Choroid plexus epithelial cell (primary cell): ENCODE measurements at regions not wholly inside any gene's neighbourhood (a gene's known extent, or its start where the extent isn't known, plus 50 kb on each side); places are given as distances from the start of the nearest gene placed in this dataset.

ENCODE experiments used
- DNase-seq: peaks from one replicate; pipeline ENCODE4 v3.0.0-alpha.2; 2010; ENCODE audit warnings: low read depth
- H3K4me3 ChIP-seq: 2 replicates; pipeline ENCODE4 v1.5.1; 2011; ENCODE audit warnings: low read depth, mild to moderate bottlenecking, control low read depth, low read length, moderate library complexity
- TF ChIP-seq, protein P1 (sequence below): conservative IDR thresholded peaks from 2 replicates; pipeline ENCODE4 v1.5.1; 2011; ENCODE audit warnings: low read depth, mild to moderate bottlenecking, control low read depth, inconsistent platforms, low read length, moderate library complexity

GRCh38 chr2:189267925-189268579, 88.5 kb upstream of the COL5A2 start:
- peak; percentile 84 for DNase-seq
- TF ChIP-seq, protein P1, sequence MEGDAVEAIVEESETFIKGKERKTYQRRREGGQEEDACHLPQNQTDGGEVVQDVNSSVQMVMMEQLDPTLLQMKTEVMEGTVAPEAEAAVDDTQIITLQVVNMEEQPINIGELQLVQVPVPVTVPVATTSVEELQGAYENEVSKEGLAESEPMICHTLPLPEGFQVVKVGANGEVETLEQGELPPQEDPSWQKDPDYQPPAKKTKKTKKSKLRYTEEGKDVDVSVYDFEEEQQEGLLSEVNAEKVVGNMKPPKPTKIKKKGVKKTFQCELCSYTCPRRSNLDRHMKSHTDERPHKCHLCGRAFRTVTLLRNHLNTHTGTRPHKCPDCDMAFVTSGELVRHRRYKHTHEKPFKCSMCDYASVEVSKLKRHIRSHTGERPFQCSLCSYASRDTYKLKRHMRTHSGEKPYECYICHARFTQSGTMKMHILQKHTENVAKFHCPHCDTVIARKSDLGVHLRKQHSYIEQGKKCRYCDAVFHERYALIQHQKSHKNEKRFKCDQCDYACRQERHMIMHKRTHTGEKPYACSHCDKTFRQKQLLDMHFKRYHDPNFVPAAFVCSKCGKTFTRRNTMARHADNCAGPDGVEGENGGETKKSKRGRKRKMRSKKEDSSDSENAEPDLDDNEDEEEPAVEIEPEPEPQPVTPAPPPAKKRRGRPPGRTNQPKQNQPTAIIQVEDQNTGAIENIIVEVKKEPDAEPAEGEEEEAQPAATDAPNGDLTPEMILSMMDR = no peak
- no peak overlapping the region for H3K4me3 ChIP-seq

- H3K4me3 ChIP-seq = no peak overlapping the region
- DNase-seq = peak; percentile 58
- TF ChIP-seq, protein P1 = no peak
Observed at GRCh38 chr2:189268763-189269162, 89.2 kb upstream of the COL5A2 start.

GRCh38 chr2:189273734-189274133, 94.2 kb upstream of the COL5A2 start:
- TF ChIP-seq, protein P1 = no peak
- no peak for DNase-seq
- H3K4me3 ChIP-seq = no peak overlapping the region

- TF ChIP-seq, protein P1 = no peak
- no peak for DNase-seq
- H3K4me3 ChIP-seq = no peak overlapping the region
Observed at GRCh38 chr2:189274361-189274760, 94.8 kb upstream of the COL5A2 start.

DNA sequence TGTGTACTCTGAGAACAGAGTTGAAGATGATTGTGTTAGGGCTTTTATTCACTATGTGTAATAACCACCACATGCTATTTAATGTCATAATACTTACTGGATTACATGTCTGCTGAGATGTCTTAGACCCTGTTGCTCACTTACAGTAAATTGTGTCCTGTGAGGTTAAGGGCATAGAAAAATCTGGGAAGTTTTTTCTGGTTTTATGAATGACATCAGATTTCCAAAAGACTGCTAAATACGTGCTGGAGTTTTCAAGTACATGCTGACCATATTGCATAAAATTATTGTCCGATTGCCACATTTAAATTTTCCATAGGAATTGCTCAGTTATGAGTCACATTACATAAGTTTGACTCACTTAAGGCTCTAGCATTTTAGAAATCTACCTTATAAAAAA, 96.7 kb upstream of the COL5A2 start:
- DNase-seq = peak; percentile 95
- H3K4me3 ChIP-seq = no peak overlapping the region
- TF ChIP-seq, protein P1 = no peak

- TF ChIP-seq, protein P1 = no peak
- DNase-seq = no peak
- no peak overlapping the region for H3K4me3 ChIP-seq
Observed at GRCh38 chr2:189281201-189281600, 101.6 kb upstream of the COL5A2 start.

DNA sequence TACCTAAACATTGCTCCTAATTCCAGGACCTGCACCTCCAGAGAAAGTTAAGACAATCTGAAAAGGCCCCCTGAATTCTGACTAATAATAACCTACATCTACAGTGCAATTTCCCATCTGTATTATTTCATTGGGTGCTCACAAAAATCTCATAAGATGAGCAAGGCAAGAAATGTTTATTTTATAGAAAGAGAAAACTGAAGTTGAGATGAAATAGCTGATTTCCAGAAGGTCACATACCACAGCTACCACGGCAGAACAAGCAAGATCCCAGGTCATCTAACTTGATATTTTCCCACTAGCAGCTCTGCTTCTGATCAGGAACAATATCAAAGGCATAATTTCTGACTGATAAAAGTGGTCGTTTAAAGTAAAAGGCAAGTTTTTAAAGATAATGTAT, 105.8 kb upstream of the COL5A2 start:
- TF ChIP-seq, protein P1 = no peak
- peak; percentile 70 for DNase-seq
- H3K4me3 ChIP-seq = no peak overlapping the region
